Fibroblast of skin of left quadriceps (primary cell): ENCODE measurements at regions not wholly inside any gene's neighbourhood (a gene's known extent, or its start where the extent isn't known, plus 50 kb on each side); places are given as distances from the start of the nearest gene placed in this dataset.

Source experiments
- DNase-seq, 2 experiments: peaks; one replicate each; pipeline ENCODE4 v3.0.0-alpha.2; 2013; ENCODE audit warnings: low read depth in 2 of 2

DNA sequence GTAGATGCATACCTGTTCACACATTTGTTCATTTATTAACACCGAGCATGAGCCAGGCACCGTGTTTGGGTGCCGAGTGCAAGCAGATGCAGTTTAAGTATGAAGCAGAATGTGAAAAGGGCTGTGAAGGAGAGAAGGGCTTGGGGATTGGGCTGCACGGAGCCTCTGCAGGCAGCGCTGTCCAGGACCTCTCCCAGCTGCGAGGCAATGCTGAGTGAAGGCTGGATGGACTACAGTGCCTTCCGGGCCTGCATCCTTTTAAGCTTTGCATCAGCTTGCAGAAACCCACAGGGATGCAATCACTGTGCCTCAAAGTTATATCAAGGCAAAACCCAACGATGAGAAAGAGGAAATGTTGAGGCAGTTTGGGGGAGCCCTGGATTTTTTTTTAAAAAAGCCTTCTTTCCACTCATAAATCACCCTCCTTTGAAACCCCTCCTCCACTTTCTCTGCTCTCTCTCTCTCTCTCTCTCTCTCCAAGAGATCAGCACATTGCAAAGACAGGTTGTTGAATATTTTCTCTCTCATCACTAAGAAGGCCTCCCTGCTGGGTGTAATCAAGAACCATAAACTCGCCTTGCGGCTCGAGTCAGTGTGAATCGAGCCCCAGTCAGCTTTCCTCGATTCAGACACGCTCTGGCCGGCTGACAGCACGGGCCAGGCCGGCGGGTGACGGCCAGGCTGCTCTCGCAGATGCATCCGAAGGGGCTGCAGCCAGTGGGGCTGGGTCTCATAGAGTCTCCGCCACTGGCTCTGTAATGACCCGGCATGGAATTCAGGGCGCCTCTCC is 89.2 kb upstream of the POU3F1 start:
- DNase-seq = no peak

DNA sequence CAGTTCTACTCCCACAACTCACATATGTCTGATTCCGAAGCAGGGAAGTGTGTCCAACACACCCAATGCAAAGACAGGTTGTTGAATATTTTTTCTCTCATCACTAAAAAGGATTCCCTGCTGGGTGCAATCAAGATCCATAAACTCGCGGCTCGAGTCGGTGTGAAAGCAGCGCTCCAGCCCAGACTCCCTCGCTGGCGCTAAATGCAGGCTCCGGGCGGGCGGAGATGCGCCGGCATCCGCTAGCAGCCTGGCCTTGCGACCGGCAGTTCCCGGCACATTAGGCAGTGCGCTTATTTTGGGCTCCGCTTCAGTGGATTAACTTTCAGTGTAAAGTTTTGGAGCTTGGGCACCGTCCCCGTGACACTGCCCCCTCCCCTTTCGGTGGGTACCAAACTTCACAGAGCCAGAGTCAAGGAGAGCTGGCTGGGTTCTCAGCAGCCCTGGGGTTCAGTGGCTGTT is 87.7 kb upstream of the POU3F1 start:
- DNase-seq = no peak

DNA sequence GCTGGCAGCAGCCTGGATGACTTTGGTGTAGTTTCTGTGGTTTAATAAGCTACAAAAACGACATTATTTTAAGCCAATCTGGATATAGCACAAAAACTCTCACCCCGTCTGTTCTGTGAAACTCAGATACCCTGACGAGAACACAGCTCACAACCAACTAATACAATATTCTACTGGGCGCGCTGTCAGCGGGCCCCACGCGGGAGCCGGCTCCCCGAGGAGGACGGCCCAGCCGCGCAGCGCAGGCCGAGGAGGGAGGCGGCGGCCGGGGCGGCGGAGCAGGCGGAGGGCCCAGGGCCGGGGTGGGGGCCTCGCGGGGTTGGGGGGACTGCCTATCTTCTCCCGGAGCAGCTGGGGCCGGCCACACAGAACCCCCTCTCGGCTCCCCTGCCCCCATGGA is 87.2 kb upstream of the POU3F1 start:
- DNase-seq = no peak

DNA sequence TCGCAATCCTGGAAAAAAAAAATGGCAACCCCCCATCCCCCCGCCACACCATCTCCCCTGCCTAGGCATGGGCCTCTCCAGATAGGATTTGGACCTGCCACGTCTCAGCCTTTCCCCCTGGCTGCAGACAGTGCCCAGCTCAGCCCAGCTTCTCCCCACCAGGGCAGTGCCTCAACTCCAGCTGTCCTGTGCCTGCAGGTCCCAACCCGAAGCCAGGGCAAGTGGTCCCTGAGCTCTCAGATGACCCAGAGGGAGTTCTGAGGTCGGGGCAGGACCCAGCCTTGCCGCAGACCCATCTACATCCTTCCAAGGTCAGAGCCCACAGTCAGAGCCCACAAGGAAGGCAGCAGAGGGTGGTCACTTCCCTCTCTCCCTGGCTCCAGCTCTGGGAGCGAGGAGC is 86.7 kb upstream of the POU3F1 start:
- no peak for DNase-seq

DNA sequence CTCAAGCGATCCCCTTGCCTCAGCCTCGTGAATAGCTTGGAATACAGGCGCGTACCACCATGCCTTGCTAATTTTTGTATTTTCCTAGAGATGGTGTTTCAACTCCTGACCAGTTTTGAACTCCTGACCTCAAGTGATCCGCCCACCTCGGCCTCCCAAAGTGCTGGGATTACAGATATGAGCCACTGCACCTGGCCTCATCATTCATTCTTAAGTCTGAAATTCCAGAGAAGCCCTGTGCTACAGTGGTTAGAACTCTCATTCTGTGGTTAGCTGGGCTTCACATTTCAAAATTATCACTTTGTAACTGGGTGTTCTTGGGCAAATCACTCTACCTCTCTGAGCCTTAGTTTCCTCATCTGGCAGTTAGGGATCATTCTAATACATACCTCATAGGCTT is 86.1 kb upstream of the POU3F1 start:
- DNase-seq = no peak

DNA sequence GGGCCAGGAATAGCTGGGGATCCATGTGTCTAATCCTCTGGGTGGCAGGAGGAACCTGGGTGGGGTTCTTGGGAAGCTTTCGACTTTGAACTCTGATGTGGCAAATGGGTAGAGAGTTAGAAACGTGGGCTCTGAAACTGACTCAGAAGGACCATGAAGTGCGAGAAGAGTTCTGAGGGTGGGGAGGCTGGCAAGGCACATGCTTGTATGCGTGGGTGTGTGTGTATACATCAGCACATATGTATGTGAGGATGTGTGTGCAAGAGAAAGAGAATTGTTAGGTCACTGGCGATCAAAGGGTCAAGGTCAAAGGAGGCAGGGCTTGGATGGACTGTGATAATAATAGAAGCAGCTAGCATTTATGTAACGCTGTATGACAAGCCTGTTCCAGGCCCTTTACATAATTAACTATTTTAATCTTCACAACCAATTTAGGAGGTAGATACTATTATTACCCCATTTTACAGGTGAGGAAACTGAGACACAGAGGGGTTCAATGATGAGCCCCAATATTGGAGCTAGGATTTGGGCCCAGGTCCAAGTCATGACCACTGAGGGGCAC is 84.5 kb upstream of the POU3F1 start:
- DNase-seq = no peak

DNA sequence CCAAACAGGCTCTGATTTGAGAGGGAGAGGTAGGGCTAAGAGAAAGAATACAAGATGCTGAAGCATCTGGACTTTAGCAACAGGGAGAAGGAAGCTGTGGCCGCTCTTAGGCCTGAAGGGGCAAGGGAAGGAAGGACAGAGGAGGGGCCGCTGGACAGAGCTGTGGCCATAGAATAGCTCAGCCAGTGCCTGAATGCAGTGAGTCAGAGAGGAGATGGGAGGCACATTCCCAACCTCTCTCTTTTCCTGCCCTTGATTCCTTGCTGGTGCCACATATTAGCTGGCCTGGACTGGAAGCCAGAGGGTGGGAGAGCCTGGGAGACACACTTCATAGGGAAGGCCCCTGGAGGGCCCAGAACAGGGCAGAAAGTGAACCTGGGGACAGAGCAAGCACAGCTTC is 83.4 kb upstream of the POU3F1 start:
- no peak for DNase-seq

DNA sequence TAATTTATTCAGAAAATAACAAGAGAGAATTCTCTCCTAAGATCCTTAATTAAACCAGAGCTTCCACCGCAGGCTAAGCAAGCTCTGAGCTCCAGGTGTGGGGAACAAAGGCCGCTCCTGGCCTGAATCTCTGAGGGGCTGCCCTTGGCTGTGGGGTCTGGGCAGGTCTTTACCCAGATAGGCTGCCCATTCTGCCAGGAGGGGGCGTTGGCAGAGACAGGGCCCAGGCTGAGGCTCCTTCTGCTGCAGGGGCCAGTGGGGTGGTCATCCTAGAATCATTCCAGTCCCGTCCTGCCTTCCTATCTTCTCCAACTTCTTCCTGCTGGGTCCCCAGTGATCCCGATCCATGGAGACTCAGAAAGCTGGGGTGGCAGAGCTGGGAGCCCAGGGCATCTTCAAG is 82.9 kb upstream of the POU3F1 start:
- no peak for DNase-seq

DNA sequence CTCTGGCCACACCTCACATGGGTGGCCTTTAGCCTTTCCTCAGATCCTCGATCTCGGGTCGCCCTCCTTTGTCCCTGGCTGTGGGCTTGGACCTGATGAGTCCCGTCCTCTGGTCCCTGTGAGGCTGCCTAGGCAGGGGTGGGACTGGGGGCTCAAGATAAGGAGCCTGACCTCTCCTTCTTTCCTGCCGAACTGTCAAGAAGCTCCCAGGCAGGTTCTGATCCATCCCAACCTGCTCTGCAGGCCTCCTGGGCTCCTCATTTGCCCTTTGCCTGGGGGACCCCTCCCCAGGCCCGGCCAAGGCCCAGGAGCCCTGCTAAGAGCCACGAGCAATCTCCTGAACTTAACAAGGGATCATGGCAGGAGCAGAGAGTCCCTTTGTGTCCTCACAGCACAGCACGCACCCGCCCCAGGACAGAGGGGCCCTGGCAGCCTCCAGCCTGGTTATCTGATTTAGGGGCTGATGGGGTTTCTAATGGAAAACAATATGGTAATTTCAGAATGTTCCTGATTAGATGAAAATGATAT is 82.4 kb upstream of the POU3F1 start:
- no peak for DNase-seq

DNA sequence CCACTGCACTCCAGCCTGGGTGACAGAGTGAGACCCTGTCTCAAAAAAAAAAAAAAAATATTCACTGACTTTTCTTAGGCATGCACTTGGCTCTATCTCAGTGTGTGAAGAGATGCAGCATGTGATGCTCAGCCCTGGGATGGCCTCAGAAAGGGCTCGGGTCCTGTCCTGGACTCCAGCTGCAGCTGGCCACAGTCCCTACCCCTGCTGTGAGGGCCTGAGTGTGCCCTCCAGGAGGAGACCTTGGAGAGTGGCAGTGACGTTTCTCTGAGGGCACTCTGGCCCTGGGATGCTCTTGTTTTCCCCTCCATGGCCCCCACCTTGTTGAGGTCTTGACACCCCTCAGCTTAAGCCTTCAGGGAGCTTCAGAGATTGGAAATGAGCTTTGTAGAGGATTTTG is 81.9 kb upstream of the POU3F1 start:
- DNase-seq = no peak

DNA sequence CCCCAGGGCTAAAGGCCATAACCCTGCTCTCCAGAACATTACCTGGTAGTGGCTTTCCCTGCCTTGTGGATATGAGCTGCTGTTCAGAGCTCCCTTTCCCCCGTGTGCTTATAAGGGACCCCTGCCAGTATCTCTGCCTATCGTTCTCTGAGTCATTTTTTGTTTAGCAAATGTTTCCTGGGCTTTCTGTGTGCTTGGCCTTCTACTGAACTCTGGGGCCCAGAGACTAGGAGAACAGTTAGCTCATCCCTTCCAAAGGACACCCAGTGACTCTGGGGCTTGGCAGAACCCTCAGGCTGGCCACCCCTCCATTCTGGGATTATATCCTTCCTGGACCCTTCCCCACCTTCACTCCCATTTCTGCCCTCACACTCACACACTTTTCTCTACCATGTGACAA is 80.8 kb upstream of the POU3F1 start:
- no peak for DNase-seq

DNA sequence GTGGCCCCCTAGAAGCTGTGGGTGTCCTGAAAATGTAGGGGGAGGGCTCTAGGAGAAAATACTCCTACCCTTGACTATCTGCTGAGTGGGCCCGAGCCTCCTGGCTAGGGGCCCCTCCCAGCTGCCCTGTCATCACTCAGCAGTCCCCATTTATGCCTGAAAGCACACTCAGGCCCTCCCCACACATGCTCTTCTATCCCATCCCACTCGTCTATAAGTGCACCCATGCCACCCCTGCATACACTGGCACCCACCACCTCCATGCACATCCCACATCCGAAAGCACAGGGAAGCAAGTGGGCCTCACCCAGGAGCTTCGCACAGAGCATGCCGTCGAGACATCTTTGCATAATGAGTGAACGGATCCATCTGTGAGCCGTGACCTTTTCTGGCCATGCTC is 80.4 kb upstream of the POU3F1 start:
- DNase-seq = no peak

DNA sequence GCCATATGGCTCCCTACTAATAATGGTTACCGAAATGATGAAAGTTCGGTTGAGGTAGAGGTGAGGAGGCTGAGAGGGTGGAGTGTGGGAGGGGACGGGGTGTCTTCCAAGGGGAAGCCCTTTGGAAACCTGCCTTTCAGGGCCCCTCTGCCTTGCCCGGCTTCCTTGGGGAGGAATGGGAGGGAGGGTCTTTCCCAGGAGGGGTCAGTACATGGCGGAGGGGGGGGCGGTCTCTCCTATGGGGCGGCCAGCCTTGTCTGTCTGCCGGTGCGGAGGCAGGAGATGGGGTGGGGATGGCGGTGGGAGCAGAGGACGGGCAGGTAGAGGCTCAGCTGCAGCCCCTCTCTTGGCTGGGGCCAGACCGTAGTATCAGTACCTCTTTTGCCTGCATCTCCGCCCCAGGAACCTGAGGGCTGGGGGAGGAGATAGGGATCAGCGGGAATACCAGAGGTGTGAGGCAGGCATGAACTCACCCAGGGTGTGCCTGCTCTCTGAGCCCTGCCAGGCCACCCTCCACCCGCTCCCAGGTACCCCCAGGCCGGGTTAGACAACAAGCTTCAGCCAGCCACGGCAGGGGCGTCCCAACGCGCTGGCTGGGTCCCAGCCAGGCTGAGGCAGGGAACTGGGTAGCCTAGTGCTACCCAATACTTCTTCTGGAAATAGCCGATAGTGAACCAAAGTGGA is 79.4 kb upstream of the POU3F1 start:
- DNase-seq = no peak

DNA sequence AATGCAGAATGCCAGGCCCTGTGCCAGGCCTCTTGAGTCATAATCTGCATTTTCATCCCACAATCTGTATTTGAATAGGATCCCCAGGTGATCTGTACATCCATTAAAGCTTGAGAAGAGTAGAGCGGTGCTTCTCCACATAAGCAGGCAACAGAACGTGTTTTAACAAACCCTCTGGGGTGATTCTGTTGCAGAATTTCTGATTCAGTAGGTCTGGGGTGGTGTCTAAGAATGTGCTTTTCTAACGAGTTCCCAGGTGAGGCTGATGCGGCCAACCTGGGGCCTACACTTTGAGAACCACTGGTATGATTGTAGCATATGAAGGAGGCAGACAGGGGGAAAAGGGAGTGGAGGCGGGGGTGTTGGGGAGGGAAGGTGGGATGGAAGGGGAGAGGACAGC is 78.4 kb upstream of the POU3F1 start:
- DNase-seq = no peak

DNA sequence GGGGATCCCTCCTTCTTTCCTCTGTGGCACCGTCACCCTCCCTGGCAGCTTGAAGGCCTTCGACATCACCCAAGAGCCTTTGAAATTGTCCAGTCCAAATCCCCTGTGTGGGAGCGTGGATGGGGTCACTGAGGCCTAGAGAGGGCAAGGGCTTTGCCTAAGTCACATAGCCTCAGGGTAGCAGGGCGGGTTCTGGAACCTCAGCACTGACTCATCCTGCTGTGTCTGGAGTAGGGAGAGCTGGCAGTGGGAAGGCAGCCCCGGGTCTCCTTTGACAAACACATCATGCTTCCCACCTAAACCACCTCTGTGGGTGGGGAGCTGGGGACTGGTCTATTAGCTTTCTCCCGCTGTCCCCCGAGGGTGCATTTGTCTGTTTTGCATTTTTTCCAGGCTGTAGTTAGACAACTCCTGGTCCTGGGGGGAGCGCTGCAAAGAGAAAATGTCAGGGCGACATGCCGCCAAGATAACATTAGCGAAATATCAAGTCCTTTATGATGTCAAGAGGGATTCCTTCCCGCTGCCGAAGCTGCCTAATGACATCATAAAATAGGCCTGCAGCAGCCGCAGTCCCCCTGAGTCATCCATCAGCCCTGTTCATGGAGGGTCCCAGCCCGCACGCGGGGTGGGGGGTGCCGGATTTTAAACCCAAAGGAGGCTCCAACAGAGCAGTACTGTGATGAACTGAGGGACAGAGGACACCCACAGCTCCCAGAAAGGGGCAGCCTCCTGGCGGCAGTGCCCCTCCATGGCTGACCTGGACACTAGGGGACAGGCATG is 77.0 kb upstream of the POU3F1 start:
- DNase-seq = no peak

DNA sequence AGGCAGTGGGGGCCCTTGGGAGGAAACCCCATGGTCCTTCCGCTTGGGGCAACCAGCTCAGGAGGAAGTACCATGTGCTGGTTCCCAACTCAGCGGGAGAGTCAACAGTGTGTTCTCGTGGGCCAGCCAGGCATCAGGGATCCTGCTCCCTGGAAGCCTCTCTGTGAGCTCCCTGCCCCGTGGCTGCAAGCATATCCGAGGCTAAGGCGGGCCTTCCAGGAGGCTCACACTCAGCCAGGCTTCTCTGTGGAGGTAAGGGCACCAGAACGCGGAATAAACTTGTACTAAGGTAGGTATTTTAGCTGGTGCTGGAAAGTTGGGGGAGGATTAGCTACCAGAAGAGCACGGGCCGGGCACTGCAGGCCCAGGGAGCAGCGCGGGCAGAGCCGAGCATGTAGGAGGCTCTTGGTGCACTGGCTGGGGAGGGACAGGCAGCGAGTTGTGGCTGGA is 74.7 kb upstream of the POU3F1 start:
- DNase-seq = no peak

DNA sequence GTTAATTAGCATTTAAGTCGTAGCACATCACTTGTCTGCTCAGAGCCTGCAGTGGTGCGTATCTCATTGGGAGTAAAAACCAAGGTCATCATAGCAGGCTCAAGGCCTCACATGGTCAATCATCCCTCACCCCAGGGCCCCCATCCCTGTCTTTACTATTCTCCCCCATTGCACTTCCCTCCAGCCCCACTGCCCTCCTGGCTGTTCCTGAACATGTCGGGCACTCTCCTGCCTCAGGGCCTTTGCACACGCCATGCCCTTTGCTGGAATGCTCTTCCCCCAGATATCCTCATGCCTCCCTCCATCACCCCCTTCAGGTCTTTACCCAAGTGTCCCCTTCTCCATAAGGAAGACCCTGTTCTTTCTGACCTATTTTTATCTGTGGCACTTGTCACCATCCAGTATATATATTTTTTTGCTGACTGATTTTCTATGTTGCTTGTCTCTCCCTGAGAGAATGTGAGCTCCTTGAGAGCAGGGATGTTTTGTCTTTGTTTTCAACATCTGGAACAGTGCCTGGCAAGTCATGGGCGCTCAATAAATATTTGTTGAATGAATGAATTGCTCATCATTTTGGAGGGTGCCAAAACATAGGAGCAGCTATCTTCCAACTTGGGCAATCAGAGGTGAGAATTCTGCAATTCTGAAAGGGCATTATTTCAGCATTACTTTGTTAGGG is 74.1 kb upstream of the POU3F1 start:
- DNase-seq = no peak

DNA sequence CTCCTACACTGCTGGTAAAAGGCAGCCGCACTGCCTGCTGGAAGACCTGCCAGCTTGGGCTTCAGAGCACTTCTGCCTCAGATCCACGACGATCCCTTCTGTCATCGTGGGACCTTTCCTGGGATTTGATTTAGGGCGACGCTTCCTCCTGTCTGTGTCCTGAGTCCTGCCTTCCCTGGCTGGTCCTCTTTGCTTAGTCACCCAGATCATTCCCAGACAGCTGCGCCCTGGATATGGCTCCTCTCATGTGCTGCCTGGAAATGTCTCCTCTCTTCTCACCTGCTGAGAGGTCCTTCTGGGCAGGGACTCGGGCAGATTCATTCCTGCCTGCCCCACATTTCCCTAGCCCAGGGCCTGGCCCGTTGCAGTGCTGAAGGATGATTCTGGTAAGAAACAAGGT is 72.4 kb upstream of the POU3F1 start:
- DNase-seq = no peak

DNA sequence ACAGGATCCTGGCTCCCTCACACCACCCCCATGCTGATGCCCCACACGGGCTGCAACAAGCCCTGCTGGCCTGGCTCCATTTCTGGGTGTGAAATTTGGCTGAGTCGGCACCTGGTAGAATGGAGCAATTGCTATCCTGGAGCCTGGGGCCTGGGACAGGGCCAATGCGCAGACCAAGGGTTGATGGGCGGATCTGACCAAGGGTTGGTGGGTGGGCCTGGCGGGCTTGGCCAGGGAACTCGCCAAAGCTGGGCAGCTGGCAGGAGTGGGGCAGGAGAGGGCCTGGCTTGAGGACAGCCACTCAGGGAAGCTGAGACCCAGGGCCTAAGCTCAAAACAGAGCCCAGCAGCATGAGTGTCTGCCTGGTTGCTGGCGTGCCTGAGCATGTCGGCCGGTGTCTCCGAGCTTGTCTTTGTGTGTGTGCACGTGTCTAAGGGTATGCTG is 70.9 kb upstream of the POU3F1 start:
- DNase-seq = no peak

DNA sequence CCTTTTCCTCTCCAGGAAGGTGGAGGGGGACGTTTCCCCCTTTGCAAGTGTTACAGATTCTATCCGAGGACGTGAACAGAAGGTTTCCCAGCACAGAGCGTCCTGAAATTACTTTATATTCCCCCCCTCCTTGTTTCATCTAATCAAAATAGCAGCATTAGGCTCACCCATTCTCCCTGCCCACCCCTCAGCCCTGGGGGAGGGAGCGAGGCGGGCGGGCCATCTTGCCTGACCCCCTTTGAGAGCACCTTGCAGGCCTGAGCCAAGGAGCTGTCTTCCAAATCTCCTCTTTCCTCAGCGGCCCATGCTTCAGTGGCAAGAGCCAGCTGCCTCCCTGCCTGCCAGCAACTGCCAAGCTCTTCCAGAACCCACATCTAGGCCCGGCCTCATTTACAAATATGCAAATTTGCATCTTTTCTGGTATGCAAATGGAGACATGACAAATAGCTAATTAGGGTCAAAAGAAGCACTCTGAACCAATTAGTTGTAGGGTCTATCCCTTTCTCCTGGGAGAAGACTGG is 69.1 kb upstream of the POU3F1 start:
- DNase-seq = no peak

DNA sequence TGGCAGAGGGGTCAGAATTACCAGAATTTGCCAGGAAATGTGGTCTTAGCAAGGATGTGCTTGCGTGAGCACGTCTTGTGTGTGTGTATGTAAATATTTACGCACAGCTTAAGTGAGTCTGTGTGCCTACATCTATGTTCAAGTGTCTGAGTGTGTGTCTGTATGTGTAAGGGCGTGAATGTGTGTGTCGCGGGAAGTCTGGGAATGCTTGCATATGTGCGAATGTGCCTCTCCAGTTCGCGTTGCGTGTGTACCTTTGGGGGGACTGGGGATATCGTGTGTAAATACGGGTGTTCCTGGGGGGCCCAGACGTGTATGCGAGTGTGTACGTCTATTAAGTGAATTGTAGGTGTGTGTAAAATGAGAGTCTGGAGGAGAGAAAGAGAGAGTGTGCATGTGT is 68.6 kb upstream of the POU3F1 start:
- DNase-seq = no peak
